ENCODE measurements at regions not wholly inside any gene's neighbourhood (a gene's known extent, or its start where the extent isn't known, plus 50 kb on each side); places are given as distances from the start of the nearest gene placed in this dataset.

DNA sequence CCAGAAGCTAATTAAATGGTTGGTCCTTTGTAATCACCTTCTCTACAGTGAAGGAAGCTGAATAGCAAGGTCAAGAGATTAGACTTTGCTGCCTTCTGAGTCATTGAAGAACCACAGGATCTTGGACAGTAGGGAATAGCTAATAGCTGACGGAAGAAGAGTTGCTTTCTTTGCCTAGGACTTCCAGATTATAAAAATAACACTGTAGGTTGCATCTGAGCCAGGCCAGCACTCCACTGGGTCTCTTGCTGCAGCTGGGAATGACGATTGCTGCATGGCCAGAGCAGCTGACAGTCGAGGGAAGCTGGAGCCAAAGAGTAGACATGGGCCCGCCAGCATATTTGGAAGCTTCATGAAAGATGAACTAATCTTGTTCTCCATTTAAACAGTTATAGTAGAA is 81.5 kb upstream of the KCNMB2 start:
- TF ChIP-seq, protein P1, sequence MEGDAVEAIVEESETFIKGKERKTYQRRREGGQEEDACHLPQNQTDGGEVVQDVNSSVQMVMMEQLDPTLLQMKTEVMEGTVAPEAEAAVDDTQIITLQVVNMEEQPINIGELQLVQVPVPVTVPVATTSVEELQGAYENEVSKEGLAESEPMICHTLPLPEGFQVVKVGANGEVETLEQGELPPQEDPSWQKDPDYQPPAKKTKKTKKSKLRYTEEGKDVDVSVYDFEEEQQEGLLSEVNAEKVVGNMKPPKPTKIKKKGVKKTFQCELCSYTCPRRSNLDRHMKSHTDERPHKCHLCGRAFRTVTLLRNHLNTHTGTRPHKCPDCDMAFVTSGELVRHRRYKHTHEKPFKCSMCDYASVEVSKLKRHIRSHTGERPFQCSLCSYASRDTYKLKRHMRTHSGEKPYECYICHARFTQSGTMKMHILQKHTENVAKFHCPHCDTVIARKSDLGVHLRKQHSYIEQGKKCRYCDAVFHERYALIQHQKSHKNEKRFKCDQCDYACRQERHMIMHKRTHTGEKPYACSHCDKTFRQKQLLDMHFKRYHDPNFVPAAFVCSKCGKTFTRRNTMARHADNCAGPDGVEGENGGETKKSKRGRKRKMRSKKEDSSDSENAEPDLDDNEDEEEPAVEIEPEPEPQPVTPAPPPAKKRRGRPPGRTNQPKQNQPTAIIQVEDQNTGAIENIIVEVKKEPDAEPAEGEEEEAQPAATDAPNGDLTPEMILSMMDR (IDR thresholded peaks at IDR 0.05; ENCODE audit: low read depth, low read length, poor library complexity, severe bottlenecking), result no peak
- TF ChIP-seq EZH2phosphoT487 (IDR thresholded peaks at IDR 0.05; ENCODE audit: borderline replicate concordance, low read length), result no peak
